ENCODE measurements at regions not wholly inside any gene's neighbourhood (a gene's known extent, or its start where the extent isn't known, plus 50 kb on each side); places are given as distances from the start of the nearest gene placed in this dataset.

DNA sequence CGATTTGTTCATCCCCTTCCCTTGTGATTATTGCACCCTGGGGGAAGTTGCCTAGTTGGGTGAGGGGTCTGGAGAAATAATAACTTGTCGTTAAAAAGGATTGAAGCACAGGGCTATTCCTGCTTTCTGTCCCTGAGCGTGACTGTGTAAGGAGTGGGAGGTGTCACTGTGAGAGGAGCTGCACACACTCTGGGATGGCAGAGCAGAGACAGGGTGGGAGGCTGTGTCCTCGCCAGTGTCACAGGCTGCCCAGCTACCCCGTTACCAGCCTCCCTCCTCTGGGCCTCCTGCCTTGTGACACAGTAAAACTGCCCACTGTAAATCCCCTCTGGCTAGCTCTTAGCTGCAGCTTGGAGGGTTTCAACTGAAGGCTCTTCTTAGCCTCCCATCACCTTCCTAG is 460.6 kb downstream of the AACS start:
- no peak for ATAC-seq
- Histone ChIP-seq H3K27me3 (peaks cover 0 to 9% (median 0%) of the 10 kb centered on the region in 9 donors), H3K27ac (no peak overlapping the region), H3K4me3 (no peak overlapping the region), H3K36me3 (no peaks in the 10 kb centered on the region), H3K4me1 (no peaks in the 10 kb centered on the region), H3K9me3 (peaks cover 0 to 16% (median 10%) of the 10 kb centered on the region in 12 donors)
- TF ChIP-seq POLR2A (IDR thresholded peaks at IDR 0.05): no peak
- TF ChIP-seq, protein P1, sequence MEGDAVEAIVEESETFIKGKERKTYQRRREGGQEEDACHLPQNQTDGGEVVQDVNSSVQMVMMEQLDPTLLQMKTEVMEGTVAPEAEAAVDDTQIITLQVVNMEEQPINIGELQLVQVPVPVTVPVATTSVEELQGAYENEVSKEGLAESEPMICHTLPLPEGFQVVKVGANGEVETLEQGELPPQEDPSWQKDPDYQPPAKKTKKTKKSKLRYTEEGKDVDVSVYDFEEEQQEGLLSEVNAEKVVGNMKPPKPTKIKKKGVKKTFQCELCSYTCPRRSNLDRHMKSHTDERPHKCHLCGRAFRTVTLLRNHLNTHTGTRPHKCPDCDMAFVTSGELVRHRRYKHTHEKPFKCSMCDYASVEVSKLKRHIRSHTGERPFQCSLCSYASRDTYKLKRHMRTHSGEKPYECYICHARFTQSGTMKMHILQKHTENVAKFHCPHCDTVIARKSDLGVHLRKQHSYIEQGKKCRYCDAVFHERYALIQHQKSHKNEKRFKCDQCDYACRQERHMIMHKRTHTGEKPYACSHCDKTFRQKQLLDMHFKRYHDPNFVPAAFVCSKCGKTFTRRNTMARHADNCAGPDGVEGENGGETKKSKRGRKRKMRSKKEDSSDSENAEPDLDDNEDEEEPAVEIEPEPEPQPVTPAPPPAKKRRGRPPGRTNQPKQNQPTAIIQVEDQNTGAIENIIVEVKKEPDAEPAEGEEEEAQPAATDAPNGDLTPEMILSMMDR (IDR thresholded peaks at IDR 0.05): no peak
- WGBS, 4 donors: 73 to 88% (median 84%) methylated on average over 5 of the region's 5 CpGs
- intact Hi-C loops (cut with DNase I): no loop called here
- no peak for DNase-seq

DNA sequence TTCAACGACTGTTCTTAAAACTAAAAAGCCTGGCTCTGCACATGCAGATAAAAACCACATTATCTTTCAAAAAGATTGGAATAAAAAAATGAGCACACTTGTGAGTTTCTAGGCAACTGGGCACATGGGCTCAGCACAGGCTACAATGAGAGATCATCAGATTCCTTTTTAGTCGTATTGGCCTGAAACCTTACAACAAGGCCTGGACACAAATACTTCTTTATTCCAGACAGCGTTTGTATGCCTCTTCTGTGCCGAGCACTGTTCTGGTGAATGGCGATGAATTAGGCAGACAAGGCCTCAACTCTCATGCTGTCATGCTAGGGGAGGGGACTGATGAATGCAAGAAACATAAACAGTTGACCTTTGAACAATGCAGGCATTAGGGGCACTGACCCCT is 463.0 kb downstream of the AACS start:
- Histone ChIP-seq H3K4me3 (no peak overlapping the region), H3K27ac (no peak overlapping the region), H3K27me3 (peaks cover 0 to 26% (median 2%) of the 10 kb centered on the region in 9 donors), H3K4me1 (no peaks in the 10 kb centered on the region), H3K9me3 (peaks cover 0 to 4% (median under 1%) of the 10 kb centered on the region in 12 donors), H3K36me3 (no peaks in the 10 kb centered on the region)
- 75 to 90% (median 81%) methylated on average over 5 of the region's 5 CpGs for WGBS, 4 donors
- ATAC-seq: peak in 1 of 4 donors; percentile 11
- TF ChIP-seq, protein P1 (IDR thresholded peaks at IDR 0.05): no peak
- no peak for TF ChIP-seq POLR2A (IDR thresholded peaks at IDR 0.05)
- DNase-seq: no peak
- intact Hi-C loops (cut with DNase I): no loop called here

DNA sequence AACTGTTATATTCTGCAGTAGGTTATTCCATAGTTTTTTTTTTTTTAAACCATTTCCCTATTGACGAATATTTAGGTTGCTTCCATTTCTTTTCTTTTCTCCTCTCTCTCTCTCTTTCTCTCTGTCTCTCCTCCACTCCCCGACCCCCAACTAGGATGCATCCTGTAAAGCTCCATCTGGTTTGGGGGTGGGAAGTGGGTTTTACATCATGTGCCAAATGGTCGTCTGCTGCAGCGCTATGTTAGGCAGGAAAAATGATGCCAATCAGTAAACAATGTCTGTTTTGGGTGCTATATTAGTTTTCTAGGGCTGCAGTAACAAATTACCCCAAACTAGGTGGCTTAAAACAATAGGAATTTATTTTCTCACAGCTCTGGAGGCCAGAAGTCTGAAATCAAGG is 465.0 kb downstream of the AACS start:
- no peak for DNase-seq
- ATAC-seq: no peak
- Histone ChIP-seq H3K27me3 (peaks cover 0 to 37% (median 4%) of the 10 kb centered on the region in 9 donors), H3K4me1 (no peaks in the 10 kb centered on the region), H3K27ac (no peak overlapping the region), H3K4me3 (no peak overlapping the region), H3K9me3 (no peaks in the 10 kb centered on the region), H3K36me3 (no peaks in the 10 kb centered on the region)
- TF ChIP-seq, protein P1 (IDR thresholded peaks at IDR 0.05): no peak
- no peak for TF ChIP-seq POLR2A (IDR thresholded peaks at IDR 0.05)
- WGBS, 4 donors: 25 to 53% (median 40%) methylated on average over 4 of the region's 4 CpGs
- intact Hi-C loops (cut with DNase I): loop anchor here in 7 of 10 donors (5.0 to 10.0 kb wide), 6 partner anchors 1085 to 1345 kb away; no protein-coding TSS in a partner anchor

GRCh38 chr12:125530876-125531275 is 465.6 kb downstream of the AACS start:
- Histone ChIP-seq H3K4me3 (no peak overlapping the region), H3K27me3 (peaks cover 0 to 37% (median 4%) of the 10 kb centered on the region in 9 donors), H3K36me3 (no peaks in the 10 kb centered on the region), H3K27ac (no peak overlapping the region), H3K9me3 (no peaks in the 10 kb centered on the region), H3K4me1 (no peaks in the 10 kb centered on the region)
- no peak for TF ChIP-seq POLR2A (IDR thresholded peaks at IDR 0.05)
- TF ChIP-seq, protein P1 (IDR thresholded peaks at IDR 0.05): no peak
- ATAC-seq: no peak
- no peak for DNase-seq
- intact Hi-C loops (cut with DNase I): loop anchor here in 7 of 10 donors (5.0 to 10.0 kb wide), 6 partner anchors 1084 to 1344 kb away; no protein-coding TSS in a partner anchor
- 60 to 68% (median 66%) methylated on average over 5 of the region's 5 CpGs for WGBS, 4 donors

All from heart left ventricle (tissue), 16 donors.